ENCODE measurements at regions not wholly inside any gene's neighbourhood (a gene's known extent, or its start where the extent isn't known, plus 50 kb on each side); places are given as distances from the start of the nearest gene placed in this dataset.
"Not testable (repeated sequence)": the region's sequence is repeated elsewhere in the genome, so short reads cannot be mapped to it uniquely, and the experiment has no call there.

DNA sequence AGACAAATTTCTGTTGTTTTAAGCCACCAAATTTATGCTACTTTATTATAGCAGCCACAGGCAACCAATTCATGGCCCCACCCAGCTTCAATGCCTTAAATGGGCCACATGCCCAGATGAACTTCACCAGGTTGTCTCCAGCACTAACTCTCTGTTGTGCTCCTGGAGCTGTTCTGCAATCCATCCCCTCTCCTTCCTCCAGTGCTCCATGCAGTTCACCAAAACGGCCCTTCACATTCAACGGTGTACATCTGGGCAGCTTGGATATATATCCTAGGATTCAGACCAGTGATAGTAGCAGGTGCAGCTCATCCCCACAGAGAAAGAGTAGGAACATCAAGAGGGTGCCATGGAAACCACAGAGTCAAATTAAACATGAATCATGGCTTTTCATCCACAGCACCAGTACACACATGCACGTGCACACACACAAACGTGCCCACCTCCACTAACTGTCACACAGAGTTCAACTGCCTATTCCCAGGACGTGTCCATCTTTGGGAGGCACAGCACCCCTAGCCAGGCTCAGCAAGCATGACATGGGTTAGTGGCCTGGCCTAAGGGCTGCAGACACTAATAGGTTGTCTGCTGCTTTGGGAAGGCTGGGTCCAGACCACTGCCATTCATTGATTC lies 134.5 kb downstream of the MED10 start:
- Histone ChIP-seq H3K27me3 (no peaks in the 10 kb centered on the region), H3K36me3 (no peaks in the 10 kb centered on the region), H3K9me3 (peaks cover 0 to 19% (median 4%) of the 10 kb centered on the region in 12 donors), H3K27ac (no peak overlapping the region), H3K4me3 (no peak overlapping the region), H3K4me1 (no peaks in the 10 kb centered on the region)
- DNase-seq: no peak
- intact Hi-C loops (cut with DNase I): no loop called here
- TF ChIP-seq POLR2A (IDR thresholded peaks at IDR 0.05): no peak
- TF ChIP-seq, protein P1, sequence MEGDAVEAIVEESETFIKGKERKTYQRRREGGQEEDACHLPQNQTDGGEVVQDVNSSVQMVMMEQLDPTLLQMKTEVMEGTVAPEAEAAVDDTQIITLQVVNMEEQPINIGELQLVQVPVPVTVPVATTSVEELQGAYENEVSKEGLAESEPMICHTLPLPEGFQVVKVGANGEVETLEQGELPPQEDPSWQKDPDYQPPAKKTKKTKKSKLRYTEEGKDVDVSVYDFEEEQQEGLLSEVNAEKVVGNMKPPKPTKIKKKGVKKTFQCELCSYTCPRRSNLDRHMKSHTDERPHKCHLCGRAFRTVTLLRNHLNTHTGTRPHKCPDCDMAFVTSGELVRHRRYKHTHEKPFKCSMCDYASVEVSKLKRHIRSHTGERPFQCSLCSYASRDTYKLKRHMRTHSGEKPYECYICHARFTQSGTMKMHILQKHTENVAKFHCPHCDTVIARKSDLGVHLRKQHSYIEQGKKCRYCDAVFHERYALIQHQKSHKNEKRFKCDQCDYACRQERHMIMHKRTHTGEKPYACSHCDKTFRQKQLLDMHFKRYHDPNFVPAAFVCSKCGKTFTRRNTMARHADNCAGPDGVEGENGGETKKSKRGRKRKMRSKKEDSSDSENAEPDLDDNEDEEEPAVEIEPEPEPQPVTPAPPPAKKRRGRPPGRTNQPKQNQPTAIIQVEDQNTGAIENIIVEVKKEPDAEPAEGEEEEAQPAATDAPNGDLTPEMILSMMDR (IDR thresholded peaks at IDR 0.05): no peak
- no peak for ATAC-seq
- WGBS, 4 donors: 65 to 82% (median 77%) methylated on average over 5 of the region's 5 CpGs

- intact Hi-C loops (cut with DNase I); ATAC-seq; H3K27me3 ChIP-seq; H3K4me3 ChIP-seq; H3K36me3 ChIP-seq; H3K27ac ChIP-seq; DNase-seq; H3K4me1 ChIP-seq: not testable (repeated sequence)
- peaks cover 0 to 23% (median 4%) of the 10 kb centered on the region in 12 donors for H3K9me3 ChIP-seq
Measured at GRCh38 chr5:6241056-6241455, 137.3 kb downstream of the MED10 start.

DNA sequence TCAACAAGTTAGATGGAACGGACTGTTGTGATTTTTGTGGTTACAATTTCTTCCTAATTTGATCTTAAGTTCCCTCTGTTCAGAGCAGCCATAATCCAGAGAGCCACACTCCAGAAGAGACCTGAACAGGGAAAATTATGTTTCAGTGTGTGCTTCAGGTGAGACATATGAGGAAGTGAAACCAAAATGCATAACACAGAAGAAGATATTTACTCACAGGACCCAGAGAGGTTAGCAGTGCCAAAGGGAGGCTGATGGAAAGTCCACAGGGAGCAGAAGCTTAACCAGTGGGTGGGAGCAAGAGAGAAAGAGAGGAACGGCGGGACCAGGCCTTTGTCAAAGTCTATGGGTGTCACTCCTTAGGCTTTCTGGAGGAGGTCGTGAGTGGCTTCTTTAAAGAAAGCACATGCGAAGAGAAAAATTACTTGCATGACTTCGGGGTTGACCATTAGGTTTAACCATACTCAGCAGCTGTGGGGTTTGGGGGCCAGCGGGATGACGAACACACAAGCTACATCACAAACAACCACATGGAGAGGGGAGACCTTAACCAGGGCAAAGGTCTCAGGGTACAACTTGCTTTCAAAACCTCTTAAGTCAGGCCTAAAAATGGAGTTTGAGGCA lies 141.4 kb downstream of the MED10 start:
- Histone ChIP-seq H3K4me3 (no peak overlapping the region), H3K4me1 (no peaks in the 10 kb centered on the region), H3K27ac (no peak overlapping the region), H3K9me3 (peaks cover 0 to 23% (median 4%) of the 10 kb centered on the region in 12 donors), H3K27me3 (no peaks in the 10 kb centered on the region), H3K36me3 (no peaks in the 10 kb centered on the region)
- TF ChIP-seq, protein P1 (IDR thresholded peaks at IDR 0.05): no peak
- TF ChIP-seq POLR2A (IDR thresholded peaks at IDR 0.05): no peak
- ATAC-seq: no peak
- intact Hi-C loops (cut with DNase I): no loop called here
- WGBS, 4 donors: 79 to 85% (median 82%) methylated on average over 8 of the region's 8 CpGs
- DNase-seq: no peak

DNA sequence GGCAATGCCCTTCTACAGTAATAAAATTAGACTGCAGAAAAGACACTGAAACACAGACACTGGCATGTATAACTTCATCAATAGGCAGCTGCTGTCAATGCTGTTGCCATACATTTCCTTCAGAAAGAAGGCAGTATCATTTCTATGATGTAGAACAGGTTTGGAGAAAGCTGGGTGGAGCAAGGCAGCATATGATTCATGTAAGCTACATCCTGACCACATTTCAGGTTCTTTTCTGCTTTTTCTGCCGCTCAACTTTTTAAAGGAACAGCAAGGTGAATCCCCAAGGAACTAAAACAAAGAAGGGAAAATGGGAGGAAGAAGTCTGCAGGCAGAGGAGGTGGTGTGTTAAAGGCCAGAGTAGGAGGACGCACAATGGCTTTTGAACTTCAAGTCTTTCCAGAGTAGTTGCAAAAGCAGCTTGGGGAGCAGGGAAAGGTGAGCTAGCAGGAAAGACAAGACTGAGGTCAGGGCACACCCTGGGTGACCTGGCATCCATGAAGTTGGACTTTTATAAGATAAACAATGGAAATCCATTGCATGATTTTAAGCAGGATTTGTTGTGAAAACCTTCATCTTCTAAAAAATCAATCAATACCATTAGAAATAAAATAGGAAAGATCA lies 142.1 kb downstream of the MED10 start:
- H3K27me3 ChIP-seq: no peaks in the 10 kb centered on the region
- 56 to 76% (median 73%) methylated on average over 2 of the region's 2 CpGs for WGBS, 4 donors
- H3K9me3 ChIP-seq: peaks cover 0 to 23% (median 4%) of the 10 kb centered on the region in 12 donors
- no peaks in the 10 kb centered on the region for H3K36me3 ChIP-seq
- no peak for DNase-seq
- ATAC-seq: no peak
- H3K27ac ChIP-seq: no peak overlapping the region
- no peak for TF ChIP-seq POLR2A (IDR thresholded peaks at IDR 0.05)
- TF ChIP-seq, protein P1 (IDR thresholded peaks at IDR 0.05): no peak
- H3K4me1 ChIP-seq: no peaks in the 10 kb centered on the region
- intact Hi-C loops (cut with DNase I): no loop called here
- no peak overlapping the region for H3K4me3 ChIP-seq

All from heart left ventricle (tissue), 16 donors.